ENCODE measurements at regions not wholly inside any gene's neighbourhood (a gene's known extent, or its start where the extent isn't known, plus 50 kb on each side); places are given as distances from the start of the nearest gene placed in this dataset.

GRCh38 chr4:42205541-42205940, 53.1 kb upstream of the BEND4 start:
- no peak for ATAC-seq (ENCODE audit: low FRiP score)
- no peak for DNase-seq (ENCODE audit: low spot score)
- TF ChIP-seq CTCF (IDR thresholded peaks at IDR 0.05) = no peak

- no peak for TF ChIP-seq CTCF (IDR thresholded peaks at IDR 0.05)
- DNase-seq (ENCODE audit: low spot score) (no peak), ATAC-seq (ENCODE audit: low FRiP score) (no peak)
These were observed 64.2 kb upstream of the BEND4 start for GRCh38 chr4:42216664-42217063.

GRCh38 chr4:42225286-42225685, 72.8 kb upstream of the BEND4 start:
- no peak for TF ChIP-seq CTCF (IDR thresholded peaks at IDR 0.05)
- no peak for ATAC-seq (ENCODE audit: low FRiP score)
- DNase-seq (ENCODE audit: low spot score) = no peak

DNA sequence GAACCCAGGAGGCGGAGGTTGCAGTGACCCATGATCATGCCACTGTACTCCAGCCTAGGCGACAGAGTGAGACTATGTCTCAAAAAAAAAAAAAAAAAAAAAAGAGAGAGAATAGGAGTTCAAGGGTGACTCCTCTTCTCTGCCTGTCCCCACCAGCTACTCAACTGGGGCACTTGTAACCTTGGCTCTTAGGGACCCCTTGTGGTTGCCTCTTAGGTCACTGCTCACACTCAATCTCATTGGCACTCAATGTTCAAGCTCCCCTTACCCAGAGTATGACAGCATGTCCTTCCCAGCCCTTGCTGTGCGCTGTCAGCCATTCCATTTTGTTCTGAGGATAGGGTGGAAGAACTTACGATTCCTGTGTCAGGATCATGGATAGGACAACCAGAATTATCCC, 82.4 kb upstream of the BEND4 start:
- DNase-seq (ENCODE audit: low spot score) (no peak), ATAC-seq (ENCODE audit: low FRiP score) (no peak)
- TF ChIP-seq CTCF (IDR thresholded peaks at IDR 0.05) = no peak

DNA sequence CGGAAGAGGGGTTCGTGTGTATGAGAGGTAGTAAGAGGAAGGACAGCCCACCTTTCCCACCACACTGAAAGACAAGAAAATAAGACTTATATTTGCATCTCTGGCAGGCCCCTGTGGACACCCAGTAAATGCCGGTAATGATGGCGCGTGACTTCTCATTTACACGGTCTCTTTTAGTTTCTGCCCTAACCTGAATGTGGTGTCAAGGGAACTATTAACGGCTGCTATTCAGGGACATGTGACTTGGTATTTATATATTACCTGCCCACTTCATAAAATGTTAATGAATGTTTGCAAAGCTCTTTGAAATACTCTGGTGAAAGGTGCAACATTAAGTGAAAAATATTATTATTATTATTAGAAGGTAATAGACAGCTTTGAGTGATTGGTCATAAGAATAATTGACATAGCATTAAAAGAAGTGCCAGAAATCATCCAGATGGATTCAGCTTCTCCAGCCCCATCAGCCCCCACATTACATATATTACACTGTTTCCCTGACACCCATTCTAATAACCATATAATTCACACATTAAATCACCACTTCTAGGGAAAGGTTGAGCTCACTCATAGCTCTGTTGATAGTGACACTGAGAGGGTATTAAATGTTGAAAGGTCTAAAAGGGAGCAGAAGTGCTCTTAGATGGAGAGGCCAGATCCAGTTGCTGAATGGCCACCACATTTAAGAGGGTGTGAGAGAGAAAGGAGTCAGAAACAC, 83.0 kb upstream of the BEND4 start:
- DNase-seq (ENCODE audit: low spot score) (no peak), ATAC-seq (ENCODE audit: low FRiP score) (no peak)
- TF ChIP-seq CTCF (IDR thresholded peaks at IDR 0.05) = no peak

GRCh38 chr4:42237010-42237409, 84.6 kb upstream of the BEND4 start:
- ATAC-seq (ENCODE audit: low FRiP score) (no peak), DNase-seq (ENCODE audit: low spot score) (no peak)
- TF ChIP-seq CTCF (IDR thresholded peaks at IDR 0.05) = no peak

DNA sequence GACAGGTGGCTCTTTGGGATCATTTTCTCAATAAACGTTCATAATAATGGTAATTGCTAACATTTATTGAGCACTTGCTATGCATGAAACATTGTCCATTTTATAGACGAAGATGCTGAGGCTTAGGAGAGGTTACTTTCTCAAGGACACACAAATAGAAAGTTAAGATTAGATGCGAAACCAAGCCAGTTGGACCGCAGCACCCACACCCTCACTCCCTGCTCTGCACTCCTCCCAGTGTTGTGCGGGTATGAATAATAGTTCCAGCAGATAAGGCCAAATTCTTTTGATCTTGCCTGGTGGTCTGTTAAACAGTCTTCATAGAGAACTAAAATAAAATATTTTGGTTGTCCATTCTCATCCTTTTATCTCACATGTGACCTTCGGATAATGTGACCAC, 85.0 kb upstream of the BEND4 start:
- DNase-seq (ENCODE audit: low spot score) (no peak), ATAC-seq (ENCODE audit: low FRiP score) (no peak)
- TF ChIP-seq CTCF (IDR thresholded peaks at IDR 0.05) = no peak

Data from omental fat pad (tissue), 3 donors.